HG03439 (cell line): ENCODE measurements at regions not wholly inside any gene's neighbourhood (a gene's known extent, or its start where the extent isn't known, plus 50 kb on each side); places are given as distances from the start of the nearest gene placed in this dataset.
"Not testable (repeated sequence)": the region's sequence is repeated elsewhere in the genome, so short reads cannot be mapped to it uniquely, and the experiment has no call there.

Experiments
- ATAC-seq: cut with Tn5 transposase; IDR thresholded peaks from one replicate; pipeline ENCODE4 v1.9.1; 2021; ENCODE audit warnings: mild to moderate bottlenecking, moderate library complexity; ENCODE audit not compliant: unreplicated experiment

- no peak for ATAC-seq
These were observed 116.4 kb downstream of the SLC17A6 start for GRCh38 chr11:22454461-22455090.

GRCh38 chr11:22449441-22449840, 111.3 kb downstream of the SLC17A6 start:
- ATAC-seq = no peak

- ATAC-seq = no peak
These were observed 105.9 kb downstream of the SLC17A6 start for GRCh38 chr11:22444076-22444475.

GRCh38 chr11:22441831-22442230, 103.7 kb downstream of the SLC17A6 start:
- no peak for ATAC-seq

GRCh38 chr11:22435582-22435981, 97.4 kb downstream of the SLC17A6 start:
- ATAC-seq = not testable (repeated sequence)

- no peak for ATAC-seq
These were observed 95.3 kb downstream of the SLC17A6 start for GRCh38 chr11:22433517-22433916.

- no peak for ATAC-seq
These were observed 94.9 kb downstream of the SLC17A6 start for GRCh38 chr11:22433094-22433455.

- ATAC-seq = no peak
These were observed 94.3 kb downstream of the SLC17A6 start for GRCh38 chr11:22432291-22433093.

- ATAC-seq = no peak
These were observed 92.9 kb downstream of the SLC17A6 start for GRCh38 chr11:22431106-22431505.

GRCh38 chr11:22430639-22431038, 92.5 kb downstream of the SLC17A6 start:
- ATAC-seq = no peak

GRCh38 chr11:22430141-22430541, 92.0 kb downstream of the SLC17A6 start:
- ATAC-seq = no peak
